HG02870 (cell line): ENCODE measurements at regions not wholly inside any gene's neighbourhood (a gene's known extent, or its start where the extent isn't known, plus 50 kb on each side); places are given as distances from the start of the nearest gene placed in this dataset.

Experiments
- ATAC-seq: cut with Tn5 transposase; IDR thresholded peaks from one replicate; pipeline ENCODE4 v1.9.1; 2021; ENCODE audit warnings: mild to moderate bottlenecking, moderate library complexity; ENCODE audit not compliant: unreplicated experiment

DNA sequence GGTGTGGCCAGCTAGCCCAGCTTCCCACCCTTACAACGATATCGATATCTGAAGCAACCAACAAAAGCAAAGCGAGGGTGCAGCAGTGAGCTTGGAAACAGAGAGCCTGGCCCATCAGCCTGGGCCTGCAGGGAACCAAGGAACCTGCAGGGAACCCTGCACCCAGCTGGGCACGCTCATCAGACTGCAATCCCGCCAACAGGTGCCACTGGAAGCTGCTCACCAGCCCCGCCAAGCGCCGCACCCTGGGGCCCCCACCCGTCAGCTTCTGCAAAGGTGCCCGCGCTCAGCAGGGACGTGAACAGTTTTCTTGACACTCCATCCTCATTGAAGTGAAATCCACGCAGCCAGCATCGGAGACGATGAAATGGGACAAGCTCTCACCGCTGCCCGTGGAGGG lies 250.7 kb downstream of the RBFOX3 start:
- no peak for ATAC-seq

DNA sequence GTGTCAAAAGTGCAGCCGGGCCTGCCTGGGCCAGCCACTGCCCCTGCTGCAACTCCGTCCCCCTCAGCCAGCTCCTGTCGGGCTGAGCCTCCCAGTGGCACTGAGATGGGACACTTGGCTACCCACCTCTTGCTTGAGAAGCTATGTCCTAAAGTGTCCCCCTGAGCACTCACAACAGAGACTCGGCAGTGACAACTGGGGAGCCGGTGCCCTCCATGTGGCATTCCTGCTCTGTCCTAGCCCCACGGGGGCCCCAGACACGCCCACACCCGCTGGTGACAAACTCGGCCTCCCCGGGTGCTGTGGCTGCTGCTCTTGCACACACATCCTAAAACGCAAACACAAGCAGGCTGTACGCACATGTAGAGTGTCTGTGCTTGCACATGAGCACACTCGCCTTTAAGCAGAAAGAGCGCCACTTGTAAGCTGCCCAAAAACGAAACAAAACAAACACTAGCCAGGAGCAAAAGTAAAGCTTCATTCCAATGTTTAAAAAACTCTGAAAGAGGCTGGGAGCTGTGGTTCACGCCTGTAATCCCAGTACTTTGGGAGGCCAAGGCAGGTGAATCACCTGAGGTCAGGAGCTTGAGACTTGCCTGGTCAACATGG lies 253.9 kb downstream of the RBFOX3 start:
- ATAC-seq = no peak

DNA sequence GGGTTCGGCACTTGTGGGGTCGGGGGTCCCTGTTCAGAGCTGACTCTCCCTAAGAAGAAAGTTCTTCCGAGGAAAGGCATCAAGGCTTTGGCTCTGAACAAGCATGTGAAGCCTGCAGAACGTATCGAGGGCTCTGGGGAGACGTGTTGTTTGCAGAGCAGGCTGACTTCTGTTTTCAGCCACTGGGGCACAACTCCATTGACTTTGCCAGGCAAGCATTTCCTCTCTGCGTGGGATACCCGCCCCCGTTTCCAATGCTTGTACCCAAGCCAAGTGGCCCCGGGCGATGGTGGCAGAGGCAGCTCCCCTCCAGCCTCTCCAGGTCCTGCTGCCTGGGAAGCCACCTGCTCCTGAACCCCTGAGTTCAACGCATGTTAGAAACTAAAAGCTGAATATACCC lies 255.7 kb downstream of the RBFOX3 start:
- ATAC-seq = no peak

DNA sequence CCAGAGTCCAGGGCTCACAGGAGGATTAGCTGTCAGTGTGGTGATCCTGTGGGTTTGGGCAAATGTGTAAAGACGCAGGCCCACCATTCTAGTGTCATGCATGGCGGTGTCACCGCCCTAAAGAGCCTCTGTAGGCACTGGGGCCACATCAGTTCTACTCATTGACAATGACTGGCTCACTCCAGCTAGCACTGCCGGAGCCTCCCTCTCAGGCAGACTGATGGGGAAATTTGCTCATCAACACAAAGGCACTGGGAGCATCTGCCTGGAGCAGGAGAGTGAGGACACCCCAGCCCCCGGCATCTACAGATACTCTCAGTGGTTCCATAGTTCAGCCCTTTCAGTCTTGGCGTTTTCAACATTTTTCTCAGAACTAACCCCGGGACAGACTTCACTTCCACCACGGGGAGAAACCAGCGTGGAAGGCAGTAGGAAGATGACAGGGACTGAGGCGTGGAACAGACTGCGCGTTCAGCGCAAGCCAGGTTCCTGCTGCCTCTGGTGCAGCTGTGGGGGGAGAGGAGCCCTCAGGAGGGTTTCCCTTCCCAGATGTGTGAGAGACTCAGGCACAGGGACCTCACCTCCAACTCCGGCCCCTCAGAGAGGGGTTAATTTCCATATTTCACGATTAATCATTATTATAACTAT lies 256.6 kb downstream of the RBFOX3 start:
- no peak for ATAC-seq

DNA sequence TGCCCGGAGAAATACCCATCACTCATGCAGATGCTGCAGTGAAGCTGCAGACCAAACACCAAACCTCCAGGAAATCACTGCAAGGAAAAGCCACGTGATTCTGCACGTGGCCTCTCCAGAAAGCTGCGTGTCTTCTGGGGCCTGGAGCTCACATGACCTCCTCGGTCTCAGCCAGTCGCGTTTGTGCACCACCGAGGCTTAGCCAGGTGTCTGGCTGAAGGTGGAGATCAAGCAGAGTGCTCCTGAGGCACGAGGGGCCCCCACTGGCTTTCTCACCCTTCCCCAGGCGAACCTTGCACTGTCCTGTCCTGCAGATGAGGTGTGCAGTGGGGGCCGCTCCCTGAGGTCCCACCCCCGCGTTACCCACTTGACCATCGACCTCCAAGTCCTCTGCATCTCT lies 257.3 kb downstream of the RBFOX3 start:
- ATAC-seq = no peak

DNA sequence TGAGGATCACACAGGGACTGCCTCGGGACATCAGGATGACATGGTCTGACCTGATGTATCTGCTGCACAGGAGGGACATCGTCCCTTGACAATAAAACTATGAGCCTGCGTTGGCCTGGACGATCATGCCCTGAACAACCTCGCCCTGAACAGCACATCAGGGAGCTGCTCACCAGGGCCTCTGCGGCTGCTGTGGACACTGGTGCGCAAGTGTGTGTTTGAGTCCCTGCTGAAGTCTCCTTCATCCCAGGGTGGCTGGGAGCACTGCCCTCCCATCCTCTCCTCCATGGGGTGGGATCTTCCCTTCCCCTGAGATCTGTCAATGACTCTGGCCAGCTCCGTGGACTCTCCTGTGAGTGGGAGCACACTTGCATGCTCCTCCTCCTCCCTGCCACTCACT lies 257.8 kb downstream of the RBFOX3 start:
- ATAC-seq = no peak

DNA sequence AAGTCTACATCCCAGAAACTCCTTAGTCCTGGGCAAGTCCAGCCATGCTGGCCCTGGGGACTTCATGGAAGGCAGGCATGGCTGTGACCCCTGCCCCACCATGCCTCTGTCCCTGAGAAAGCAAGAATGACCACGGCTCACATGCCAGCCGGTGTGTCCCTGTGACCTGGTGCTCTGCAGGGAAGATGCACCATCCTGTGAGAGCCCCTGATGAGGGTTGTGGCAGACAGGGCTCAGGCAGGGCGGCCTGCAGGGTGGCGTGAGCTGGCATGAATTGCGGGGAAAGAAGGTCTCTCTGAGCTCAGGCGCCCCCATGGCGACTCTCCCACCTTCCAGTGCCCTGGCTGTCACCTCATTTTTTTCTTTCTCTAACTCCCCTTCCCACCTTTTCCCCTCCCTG lies 260.3 kb downstream of the RBFOX3 start:
- ATAC-seq = no peak

DNA sequence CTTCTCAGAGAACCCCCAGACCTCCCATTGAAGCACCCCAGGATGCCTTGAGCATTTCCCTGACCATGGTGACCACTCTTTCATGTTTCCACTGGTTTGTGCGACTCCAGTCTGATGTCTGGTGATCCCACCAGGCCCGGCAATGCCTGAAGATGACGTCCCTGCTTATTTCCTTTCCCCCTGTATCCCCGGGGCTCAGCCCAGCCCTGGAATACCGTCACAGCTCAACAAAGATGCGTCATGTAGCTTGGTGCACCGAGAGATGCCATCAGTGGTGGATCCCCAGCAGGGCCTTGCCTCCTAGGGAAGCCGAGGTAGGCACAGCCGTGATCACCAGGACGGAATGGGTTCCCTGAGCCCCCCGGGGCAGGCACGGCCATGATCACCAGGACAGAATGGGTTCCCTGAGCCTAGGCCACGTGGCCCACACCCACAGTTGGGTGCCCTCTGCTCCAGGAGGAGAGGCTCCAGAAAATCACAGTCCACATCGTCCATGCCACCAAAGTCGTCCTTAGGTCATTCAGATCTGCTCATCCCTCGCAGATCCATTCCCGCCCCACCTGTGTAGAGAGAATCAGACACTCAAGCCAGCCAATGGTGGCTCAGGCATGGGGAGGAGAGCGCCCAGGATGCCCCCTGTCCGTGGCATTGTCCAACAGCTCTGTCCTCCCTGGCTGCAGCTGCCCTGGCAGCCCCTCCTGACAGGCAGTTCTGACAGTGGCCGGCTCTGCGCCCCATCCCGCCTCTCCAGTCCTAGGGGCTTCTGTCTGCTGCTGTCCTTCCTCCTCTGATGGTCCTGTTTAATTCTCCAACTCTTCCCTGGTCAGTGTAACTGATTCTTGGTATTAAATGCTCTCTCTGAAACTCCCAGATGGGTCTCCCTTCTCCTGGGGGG lies 261.1 kb downstream of the RBFOX3 start:
- no peak for ATAC-seq

DNA sequence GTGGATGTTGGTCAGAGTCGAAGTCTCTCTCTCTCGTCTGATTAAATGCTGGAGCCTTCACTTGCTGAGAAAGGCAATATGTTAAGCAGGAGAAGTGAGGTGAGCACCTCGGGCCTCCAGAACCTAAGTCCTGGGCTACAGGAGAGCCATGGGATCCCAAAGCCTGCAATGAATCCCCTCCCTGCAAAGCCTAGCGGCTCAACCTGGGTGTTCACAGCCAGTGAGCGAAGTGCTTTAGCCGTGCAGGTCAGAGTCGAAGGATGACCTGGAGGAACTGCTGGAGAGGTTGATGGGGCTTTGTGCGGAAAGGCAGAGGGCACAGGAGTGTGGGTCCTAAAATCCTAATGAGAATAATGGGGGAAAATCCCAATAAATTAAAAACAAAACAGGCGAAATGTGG lies 267.8 kb downstream of the ENGASE start:
- ATAC-seq = no peak

DNA sequence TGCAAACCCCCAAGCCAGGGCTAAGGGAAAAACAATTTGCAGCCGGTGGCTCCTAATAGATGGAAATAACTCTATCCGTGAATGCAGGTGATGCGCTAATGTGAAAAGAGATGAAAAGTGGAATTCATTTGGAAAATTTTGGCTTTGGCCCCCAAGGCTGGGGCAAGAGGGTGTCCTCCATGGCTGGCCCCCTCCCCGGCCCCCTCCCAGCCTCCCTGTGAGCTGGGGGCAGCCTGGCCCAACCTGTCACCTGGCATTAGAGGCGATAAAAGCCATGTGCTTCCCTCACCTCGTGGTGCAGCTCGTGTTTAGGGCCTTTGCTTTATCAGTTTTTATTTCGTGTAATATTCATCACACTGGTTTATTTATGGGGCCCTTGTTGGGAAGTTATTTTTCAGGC lies 267.2 kb downstream of the ENGASE start:
- ATAC-seq = no peak

DNA sequence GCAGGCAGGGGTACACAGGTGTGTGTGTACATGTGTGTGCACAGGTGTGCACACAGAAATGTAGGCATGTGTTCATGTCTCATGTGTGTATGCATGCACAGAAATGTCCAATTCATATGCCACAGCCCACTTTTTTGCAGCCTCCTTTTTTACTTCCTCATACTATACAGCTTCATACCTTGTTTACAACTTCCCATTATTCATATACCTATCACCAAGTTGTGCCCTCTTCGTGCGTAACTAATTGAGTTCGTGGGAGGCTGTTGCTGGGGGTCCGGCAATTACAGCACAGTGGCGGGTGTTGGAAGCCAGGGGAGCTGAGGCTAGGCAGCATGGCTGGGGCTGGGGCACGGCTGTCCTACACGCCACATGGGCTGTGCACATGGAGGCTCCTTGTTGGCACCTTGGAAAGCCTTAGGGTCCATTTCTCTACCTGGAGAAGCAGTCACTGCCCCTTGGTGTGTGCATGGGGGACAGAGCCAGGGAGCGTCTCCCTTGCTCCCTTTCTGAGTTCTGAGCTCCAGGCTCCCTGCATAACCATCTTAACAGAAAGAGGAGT lies 266.7 kb downstream of the ENGASE start:
- peak; percentile 12 for ATAC-seq

DNA sequence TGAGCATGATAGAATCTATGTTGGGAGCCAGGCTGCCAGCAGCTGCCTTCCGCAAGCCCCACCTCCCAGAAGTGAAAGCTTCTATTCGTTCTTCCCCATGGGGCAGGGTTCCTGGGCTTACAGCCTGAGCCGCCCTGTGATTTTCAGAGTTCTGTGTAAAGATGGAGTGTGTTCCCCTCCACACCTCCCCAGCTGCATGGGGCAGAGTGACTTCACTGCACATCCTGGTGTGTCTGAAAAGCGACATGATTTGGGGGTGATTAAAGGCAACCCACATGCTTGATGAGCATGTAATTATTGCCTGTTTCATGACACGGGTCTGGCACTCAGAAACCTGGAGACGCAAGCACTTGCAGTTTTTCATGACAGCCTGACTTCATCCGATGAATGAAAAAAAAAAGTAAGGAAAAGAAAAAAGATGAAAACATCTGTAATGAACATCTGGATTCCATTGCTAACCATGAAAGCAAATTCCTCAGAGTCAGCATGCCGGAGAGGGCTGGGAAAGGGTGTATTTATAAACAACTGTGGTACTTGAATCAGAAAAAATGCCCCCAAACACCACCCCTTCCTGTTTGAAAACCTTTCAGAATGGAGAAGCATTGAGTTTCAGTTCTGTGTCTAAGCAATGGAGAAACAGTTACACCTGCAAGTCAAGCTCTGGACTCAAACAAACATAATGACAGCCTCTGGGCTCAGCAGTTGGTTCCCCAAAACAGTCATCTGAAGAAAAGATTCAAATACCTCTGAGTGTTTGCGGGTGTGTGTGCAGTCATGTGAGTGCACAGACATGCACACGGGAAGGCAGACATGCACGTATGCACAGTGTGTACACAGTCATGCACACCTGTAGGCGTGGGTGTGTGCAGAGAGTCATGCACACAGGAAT lies 266.0 kb downstream of the ENGASE start:
- ATAC-seq = peak; percentile 78

DNA sequence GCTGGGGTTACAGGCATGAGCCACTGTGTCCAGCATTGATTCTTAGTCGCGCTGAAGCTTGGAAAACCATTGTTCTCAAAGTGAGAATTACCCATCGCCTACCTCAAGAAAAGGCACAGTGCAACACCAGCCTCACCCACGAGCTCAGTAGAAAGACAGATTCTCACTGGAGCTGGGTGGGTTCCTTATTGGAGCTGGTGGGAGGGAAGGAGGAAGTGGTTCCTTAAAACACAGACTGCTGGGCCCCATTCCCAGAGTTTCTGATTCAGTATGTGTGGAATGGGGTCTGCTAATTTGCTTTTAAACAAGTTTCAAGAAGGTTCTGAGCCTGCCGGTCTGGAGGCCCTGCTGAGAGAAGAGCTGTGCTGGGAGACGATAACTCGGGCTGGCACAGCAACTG lies 264.7 kb downstream of the ENGASE start:
- no peak for ATAC-seq

DNA sequence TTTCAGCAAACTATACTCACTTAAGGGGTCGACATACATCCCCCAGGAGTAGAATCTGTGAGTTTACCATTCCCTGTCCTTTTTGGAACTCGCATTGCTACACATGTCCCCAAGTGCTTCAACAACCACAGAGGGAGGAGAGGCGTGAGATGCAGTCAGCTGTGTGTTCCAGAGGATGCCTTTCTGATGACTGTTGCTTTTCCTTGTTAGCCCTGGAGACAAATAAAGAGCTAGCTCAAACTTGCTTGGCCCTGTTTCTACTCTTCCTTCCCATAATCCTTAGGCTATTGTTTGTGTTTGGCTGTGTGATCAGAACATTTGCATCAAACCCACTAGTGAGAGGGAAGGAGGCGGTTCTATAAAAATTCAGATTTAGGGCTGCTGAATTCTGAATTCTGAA lies 264.0 kb downstream of the ENGASE start:
- ATAC-seq = no peak

DNA sequence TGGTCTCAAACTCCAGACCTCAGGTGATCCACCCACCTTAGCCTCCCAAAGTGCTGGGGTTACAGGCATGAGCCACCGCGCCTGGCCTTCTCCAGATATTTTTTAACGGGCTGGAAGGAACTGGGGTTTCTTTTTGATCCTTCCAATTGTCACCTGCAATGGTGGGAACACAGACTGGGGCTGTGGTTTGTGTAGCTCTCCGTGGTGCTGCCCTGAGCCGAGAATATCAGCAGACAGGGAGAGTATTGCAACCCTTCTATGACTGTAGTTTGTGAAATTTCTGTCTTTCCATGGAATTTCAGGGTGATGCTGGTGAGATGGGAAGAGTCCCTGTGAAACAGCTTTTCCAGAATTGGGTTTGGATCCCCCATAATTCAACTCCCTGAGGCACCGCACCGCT lies 263.5 kb downstream of the ENGASE start:
- no peak for ATAC-seq

DNA sequence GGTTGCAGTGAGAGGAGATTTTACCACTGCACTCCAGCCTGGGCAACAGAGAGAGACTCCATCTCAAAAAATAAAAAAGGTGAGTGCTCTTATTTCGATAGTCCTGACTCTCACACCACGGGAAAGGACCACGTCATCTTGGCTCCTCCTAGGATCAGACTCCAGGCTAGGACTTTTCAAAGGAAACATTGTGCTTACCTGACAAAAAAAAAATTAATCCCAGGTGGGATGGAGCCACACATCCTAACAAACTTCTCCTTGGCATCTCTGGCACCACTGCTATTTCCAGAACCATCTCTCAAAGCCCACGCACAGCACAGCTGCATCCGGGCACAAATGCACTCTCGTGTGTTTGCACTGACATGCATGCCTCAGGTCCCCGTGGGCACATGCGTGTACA lies 262.4 kb downstream of the ENGASE start:
- no peak for ATAC-seq

DNA sequence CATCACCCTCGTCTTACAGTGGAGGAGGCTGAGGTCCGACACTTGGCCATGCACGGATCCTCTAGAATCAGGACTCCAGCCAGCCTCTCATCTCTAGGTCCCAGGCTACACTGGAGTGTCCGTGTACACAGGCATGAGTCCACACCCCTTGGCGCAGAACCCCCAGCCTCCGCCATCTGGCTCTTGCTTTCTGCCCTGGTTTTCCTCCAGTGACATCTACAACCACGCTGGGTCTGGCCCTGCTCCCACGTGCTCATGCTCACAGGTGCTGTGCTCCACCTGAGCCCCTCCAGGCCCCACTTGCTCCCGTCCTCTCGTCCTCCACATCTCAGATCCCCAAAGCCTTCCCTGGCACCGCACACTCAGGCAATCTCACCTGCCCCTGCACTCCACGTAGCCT lies 260.8 kb downstream of the ENGASE start:
- ATAC-seq = no peak

DNA sequence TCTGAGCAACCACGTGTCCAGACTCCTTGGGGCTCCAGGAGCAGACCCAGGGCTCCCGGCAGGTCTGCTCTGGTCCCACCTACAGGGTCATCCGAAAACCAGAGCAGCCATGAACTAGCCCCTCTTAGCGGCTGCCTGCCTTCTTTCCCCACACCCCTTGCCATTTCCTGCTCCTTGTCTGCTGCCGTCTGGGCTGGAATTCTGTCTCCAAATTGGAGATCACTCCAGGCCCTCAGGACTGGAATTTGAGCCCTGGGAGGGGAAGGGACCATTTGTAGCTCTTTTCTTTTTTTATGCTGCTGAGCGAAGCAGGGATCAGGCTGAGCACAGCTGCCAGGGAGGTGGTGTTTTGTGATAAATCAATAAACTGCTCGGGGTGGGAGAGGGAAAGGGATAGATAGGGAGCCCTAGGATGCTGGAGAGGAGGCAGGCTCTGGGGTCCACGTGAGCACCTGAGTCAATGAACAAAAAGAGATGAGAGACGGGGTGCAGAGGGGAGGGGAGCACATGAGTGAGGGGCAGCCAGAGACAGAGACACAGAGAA lies 257.5 kb downstream of the ENGASE start:
- ATAC-seq = no peak

DNA sequence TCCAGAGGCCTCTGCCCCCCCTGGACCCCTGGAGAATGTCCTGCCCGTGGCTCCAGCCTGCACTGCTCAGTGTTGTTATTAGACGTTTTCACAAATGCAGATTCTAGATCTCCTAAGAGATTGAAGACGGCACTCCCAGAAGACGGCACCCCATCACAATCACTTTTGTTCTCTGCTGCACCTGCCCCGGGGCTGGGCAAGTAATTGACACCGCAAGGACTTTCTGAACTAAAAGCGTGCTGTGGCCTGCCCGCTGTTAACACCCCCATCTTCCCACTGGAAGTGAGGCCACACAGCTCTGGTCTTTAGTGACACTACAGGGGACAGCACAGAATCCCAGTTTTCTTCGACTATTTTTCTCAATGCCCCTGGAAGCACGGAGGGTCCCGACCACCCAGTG lies 256.9 kb downstream of the ENGASE start:
- ATAC-seq = no peak

DNA sequence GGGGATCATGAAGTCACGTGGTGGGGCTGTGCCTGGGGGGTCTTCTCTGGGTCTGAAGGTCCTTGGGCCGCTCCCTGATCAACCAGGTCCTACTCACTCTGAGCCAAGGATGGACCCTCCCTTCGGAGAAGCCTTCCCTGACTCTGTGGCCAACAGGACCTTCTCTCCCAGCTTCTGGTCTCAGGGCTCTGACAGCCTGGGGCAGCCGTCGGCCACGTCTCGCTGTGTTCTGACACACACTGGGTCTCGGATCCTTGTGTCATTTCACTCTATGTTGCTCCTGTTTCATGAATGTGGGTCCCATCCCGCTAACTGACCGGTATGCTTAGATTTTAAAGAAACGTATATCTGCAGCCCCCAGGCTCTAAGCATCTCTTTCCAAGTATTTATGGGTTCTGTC lies 256.1 kb downstream of the ENGASE start:
- no peak for ATAC-seq

DNA sequence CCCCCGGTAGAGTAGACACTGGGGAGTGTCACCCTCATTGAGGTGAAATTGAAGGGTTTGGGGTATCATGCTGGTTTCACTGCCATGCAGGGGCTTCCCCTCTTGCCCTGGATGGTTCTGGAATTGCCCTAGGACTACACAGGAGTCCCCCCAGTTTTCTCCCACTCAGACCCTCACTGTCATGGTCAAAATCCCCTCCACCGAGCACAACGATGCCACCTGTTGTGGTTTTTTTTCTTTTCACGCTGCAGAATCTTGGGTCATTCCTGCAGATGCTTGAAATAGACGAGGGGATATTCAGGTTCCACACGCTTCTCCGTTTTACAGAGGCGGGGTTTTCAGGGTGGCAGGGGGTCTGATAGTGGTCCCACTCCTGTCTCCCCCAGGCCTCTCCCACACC lies 255.6 kb downstream of the ENGASE start:
- no peak for ATAC-seq
